HepG2 (cell line): ENCODE measurements at regions not wholly inside any gene's neighbourhood (a gene's known extent, or its start where the extent isn't known, plus 50 kb on each side); places are given as distances from the start of the nearest gene placed in this dataset.

ENCODE experiments used
- ATAC-seq: fragments of 200-7000 bp; cut with Tn5 transposase; 3 replicates; pipeline ENCODE4 v1.9.1; 2020; ENCODE audit warnings: mild to moderate bottlenecking, moderate library complexity
- BruUV-seq: library from RNA; stranded (reverse); fragments of 400-500 nt; replicated peaks from 2 replicates; lab custom pipeline; 2021; lab: Mats Ljungman, UMichigan
- CTCF ChIA-PET: fragments of 300-600 bp; formaldehyde crosslinking; extraction: SDS; loops from one replicate; lab custom pipeline; 2021; ENCODE audit warnings: low total read pairs, inconsistent platforms, low intra/inter-chr PET ratio; lab: Yijun Ruan, JAX
- POLR2A ChIA-PET: fragments of 350-600 bp; sonication (Branson Sonifier 250); formaldehyde crosslinking; loops from one replicate; lab custom pipeline; 2020; ENCODE audit warnings: antibody characterized with exemption, inconsistent platforms; lab: Yijun Ruan, JAX
- DNase-seq: peaks from one replicate; pipeline ENCODE4 v3.0.0-alpha.2; 2015; ENCODE audit warnings: low spot score
- FAIRE-seq: peaks from 3 replicates; lab custom pipeline; 2011; peaks lifted over from hg19 to GRCh38; lab: Jason Lieb, UNC
- H2AFZ ChIP-seq: one replicate; pipeline ENCODE4 v1.6.1; 2011; ENCODE audit warnings: low read length, inconsistent platforms
- H3K27ac ChIP-seq: fragments of 300-600 bp; 3 replicates; pipeline ENCODE4 v1.8.0; 2011; ENCODE audit warnings: mixed run types, mild to moderate bottlenecking, mixed read lengths, low read length, inconsistent platforms; ENCODE audit not compliant: insufficient read depth; ENCODE audit errors: extremely low read length
- H3K27me3 ChIP-seq, 2 experiments: fragments of 200-600 bp in 1 of 2; 2 replicates in 1 of 2; 3 replicates in 1 of 2; pipeline versions ENCODE4 v1.6.0 to v1.8.0; 2011; ENCODE audit warnings: low read length in 2 of 2, mild to moderate bottlenecking in 2 of 2, moderate library complexity in 2 of 2, inconsistent platforms in 1 of 2; ENCODE audit not compliant: insufficient read depth in 2 of 2, control insufficient read depth in 1 of 2
- H3K36me3 ChIP-seq, 2 experiments: fragments of 200-600 bp in 1 of 2; replicated peaks in 1 of 2; 2 replicates in 1 of 2; 3 replicates in 1 of 2; pipeline versions ENCODE4 v1.5.1 to v1.8.0; 2011; ENCODE audit warnings: low read length in 2 of 2, inconsistent platforms in 1 of 2; ENCODE audit not compliant: insufficient read depth in 2 of 2, control insufficient read depth in 1 of 2
- H3K4me1 ChIP-seq: 2 replicates; pipeline ENCODE4 v1.5.1; 2012; ENCODE audit warnings: low read length, inconsistent platforms; ENCODE audit not compliant: insufficient read depth
- H3K4me2 ChIP-seq: 2 replicates; pipeline ENCODE4 v1.6.0; 2011; ENCODE audit warnings: low read depth, low read length, inconsistent platforms
- H3K4me3 ChIP-seq, 3 experiments: fragments of 200-600 bp in 1 of 3; sonication (generic), shearing (Covaris generic) in 1 of 3; replicated peaks in 1 of 3; 2 replicates each; pipeline ENCODE4 v1.5.1; 2011 to 2016; ENCODE audit warnings: low read length in 3 of 3, inconsistent platforms in 2 of 3, low read depth in 2 of 3, mild to moderate bottlenecking in 2 of 3, control low read depth in 1 of 3, mixed read lengths in 1 of 3; ENCODE audit not compliant: insufficient read depth in 1 of 3
- H3K79me2 ChIP-seq: one replicate; pipeline ENCODE4 v1.6.1; 2011; ENCODE audit warnings: low read length, inconsistent platforms; ENCODE audit not compliant: insufficient read depth
- H3K9ac ChIP-seq: 2 replicates; pipeline ENCODE4 v1.6.0; 2011; ENCODE audit warnings: mild to moderate bottlenecking, low read depth, low read length, inconsistent platforms; ENCODE audit not compliant: insufficient read depth
- H3K9me3 ChIP-seq: 2 replicates; pipeline ENCODE4 v1.5.1; 2012; ENCODE audit warnings: mild to moderate bottlenecking, low read length
- H4K20me1 ChIP-seq: 2 replicates; pipeline ENCODE4 v1.6.0; 2011; ENCODE audit warnings: inconsistent platforms, mild to moderate bottlenecking, low read length, moderate library complexity; ENCODE audit not compliant: insufficient read depth
- AFF4 ChIP-seq: sonication (generic); formaldehyde crosslinking; IDR thresholded peaks from 2 replicates; pipeline ENCODE4 v1.4.0; 2020; ENCODE audit warnings: missing genetic modification reagents
- GMEB1 ChIP-seq: sonication (generic); formaldehyde crosslinking; IDR thresholded peaks from 2 replicates; pipeline ENCODE4 v1.5.1; 2020; ENCODE audit warnings: missing genetic modification reagents, mild to moderate bottlenecking, borderline replicate concordance
- HIC2 ChIP-seq: sonication (generic); formaldehyde crosslinking; IDR thresholded peaks from 2 replicates; pipeline ENCODE4 v1.9.0; 2022; ENCODE audit warnings: low read depth, missing genetic modification reagents
- REL ChIP-seq: sonication (generic); formaldehyde crosslinking; conservative IDR thresholded peaks from 2 replicates; pipeline ENCODE4 v1.8.0; 2022; ENCODE audit warnings: mild to moderate bottlenecking, missing genetic modification reagents, moderate library complexity
- SRSF4 ChIP-seq: fragments of 200-400 bp; formaldehyde crosslinking; IDR thresholded peaks from one replicate; pipeline ENCODE4 v1.6.1; 2018; ENCODE audit warnings: mild to moderate bottlenecking, low read depth, low read length, moderate library complexity; ENCODE audit not compliant: poor library complexity, severe bottlenecking
- TOPORS ChIP-seq: sonication (generic); formaldehyde crosslinking; IDR thresholded peaks from 2 replicates; pipeline ENCODE4 v1.8.0; 2023; ENCODE audit warnings: mild to moderate bottlenecking, missing genetic modification reagents
- ZSCAN30 ChIP-seq: sonication (generic); formaldehyde crosslinking; IDR thresholded peaks from 2 replicates; pipeline ENCODE4 v1.5.0; 2020; ENCODE audit warnings: mild to moderate bottlenecking, missing genetic modification reagents
- WGBS: methylation state at CpG from one replicate; pipeline ENCODE4 v1.1.6; 2017; ENCODE audit warnings: low lambda C conversion rate; 5-methylcytosine and 5-hydroxymethylcytosine counted together
- in situ Hi-C: cut with HindIII; loops from 2 replicates; pipeline ENCODE4 v1.10.0; 2017; ENCODE audit warnings: low pct_unique_long_range_greater_than_20kb; ENCODE audit not compliant: extremely low pct_ligation_motif_present
- intact Hi-C: fragments of 100-400 bp; cut with micrococcal nuclease; formaldehyde crosslinking; loops from one replicate; pipeline ENCODE4 v1.10.0; 2022; ENCODE audit not compliant: unreplicated experiment

- TF ChIP-seq GMEB1 (CRISPR knock-in tag) (no peak), SRSF4 (no peak)
Observed at GRCh38 chr7:49172639-49173038, 248.3 kb downstream of the CDC14C start (continued).

- no peak overlapping the region for H3K9ac ChIP-seq
- H4K20me1 ChIP-seq: no peaks in the 10 kb centered on the region
- ATAC-seq: no peak
- ChIA-PET POLR2A (no interaction called here), CTCF (no interaction called here)
- intact Hi-C loops (no loop called here), in situ Hi-C loops (no loop called here)
- no peaks in the 10 kb centered on the region for H3K27me3 ChIP-seq
- no peaks in the 10 kb centered on the region for H3K79me2 ChIP-seq
- no peak overlapping the region for H3K4me3 ChIP-seq
- TF ChIP-seq HIC2 (no peak), ZSCAN30 (no peak), REL (CRISPR knock-in tag) (no peak), TOPORS (CRISPR knock-in tag) (no peak), AFF4 (no peak)
- WGBS: 49% methylated on average over 2 of the region's 2 CpGs
- no peak for DNase-seq
- no peak for FAIRE-seq
- no TSS peak for BruUV-seq
- no peak overlapping the region for H3K27ac ChIP-seq
- peaks cover 8% of the 10 kb centered on the region; the same call in 1 of the 2 replicates for H3K9me3 ChIP-seq
- no peaks in the 10 kb centered on the region for H3K4me1 ChIP-seq
- no peak overlapping the region for H3K4me2 ChIP-seq
- no peak overlapping the region for H2AFZ ChIP-seq
- no peaks in the 10 kb centered on the region for H3K36me3 ChIP-seq
Observed at GRCh38 chr7:49174396-49174795, 250.0 kb downstream of the CDC14C start.
